Non-pigmented ciliary epithelial cell (primary cell): ENCODE measurements at regions not wholly inside any gene's neighbourhood (a gene's known extent, or its start where the extent isn't known, plus 50 kb on each side); places are given as distances from the start of the nearest gene placed in this dataset.

Source experiments
- DNase-seq: peaks from one replicate; pipeline ENCODE4 v3.0.0-alpha.2; 2010; ENCODE audit warnings: low read depth

- DNase-seq: no peak
Observed at GRCh38 chr18:47470941-47471340, 219.5 kb upstream of the SKOR2 start.

- no peak for DNase-seq
Observed at GRCh38 chr18:47469576-47469975, 218.1 kb upstream of the SKOR2 start.

- no peak for DNase-seq
Observed at GRCh38 chr18:47461977-47462376, 210.5 kb upstream of the SKOR2 start.

GRCh38 chr18:47461406-47461948, 210.0 kb upstream of the SKOR2 start:
- DNase-seq: no peak

GRCh38 chr18:47458483-47458882, 207.0 kb upstream of the SKOR2 start:
- no peak for DNase-seq

- DNase-seq: no peak
Observed at GRCh38 chr18:47457614-47458013, 206.2 kb upstream of the SKOR2 start.

GRCh38 chr18:47453038-47453437, 201.6 kb upstream of the SKOR2 start:
- DNase-seq: no peak

GRCh38 chr18:47448956-47449355, 197.5 kb upstream of the SKOR2 start:
- DNase-seq: no peak

GRCh38 chr18:47441914-47442313, 190.5 kb upstream of the SKOR2 start:
- DNase-seq: no peak

- DNase-seq: no peak
Observed at GRCh38 chr18:47438001-47438400, 186.5 kb upstream of the SKOR2 start.

GRCh38 chr18:47436871-47437270, 185.4 kb upstream of the SKOR2 start:
- no peak for DNase-seq

GRCh38 chr18:47434214-47434746, 182.8 kb upstream of the SKOR2 start:
- DNase-seq: no peak

GRCh38 chr18:47427923-47428637, 176.6 kb upstream of the SKOR2 start:
- no peak for DNase-seq

- DNase-seq: no peak
Observed at GRCh38 chr18:47427072-47427471, 175.6 kb upstream of the SKOR2 start.

- no peak for DNase-seq
Observed at GRCh38 chr18:47425365-47425764, 173.9 kb upstream of the SKOR2 start.

- no peak for DNase-seq
Observed at GRCh38 chr18:47422524-47422923, 171.1 kb upstream of the SKOR2 start.

- no peak for DNase-seq
Observed at GRCh38 chr18:47420130-47420529, 168.7 kb upstream of the SKOR2 start.

- no peak for DNase-seq
Observed at GRCh38 chr18:47418746-47419145, 167.3 kb upstream of the SKOR2 start.

GRCh38 chr18:47417807-47418206, 166.3 kb upstream of the SKOR2 start:
- DNase-seq: no peak

- no peak for DNase-seq
Observed at GRCh38 chr18:47415881-47416280, 164.4 kb upstream of the SKOR2 start.

- DNase-seq: no peak
Observed at GRCh38 chr18:47413327-47413726, 161.9 kb upstream of the SKOR2 start.

GRCh38 chr18:47412924-47413323, 161.5 kb upstream of the SKOR2 start:
- no peak for DNase-seq

GRCh38 chr18:47411159-47411558, 159.7 kb upstream of the SKOR2 start:
- DNase-seq: no peak

GRCh38 chr18:47410139-47410538, 158.7 kb upstream of the SKOR2 start:
- no peak for DNase-seq
